Loucy (cell line): ENCODE measurements at regions not wholly inside any gene's neighbourhood (a gene's known extent, or its start where the extent isn't known, plus 50 kb on each side); places are given as distances from the start of the nearest gene placed in this dataset.

Experiments
- EZH2phosphoT487 ChIP-seq: fragments of 200-600 bp; IDR thresholded peaks from 2 replicates; pipeline ENCODE4 v1.6.1; 2018; ENCODE audit warnings: antibody characterized with exemption, mild to moderate bottlenecking, moderate library complexity, borderline replicate concordance
- TF ChIP-seq, protein P1 (sequence below): fragments of 200-600 bp; sonication (generic); conservative IDR thresholded peaks from 2 replicates; pipeline ENCODE4 v1.5.1; 2014; ENCODE audit warnings: mild to moderate bottlenecking, antibody characterized with exemption, low read length

DNA sequence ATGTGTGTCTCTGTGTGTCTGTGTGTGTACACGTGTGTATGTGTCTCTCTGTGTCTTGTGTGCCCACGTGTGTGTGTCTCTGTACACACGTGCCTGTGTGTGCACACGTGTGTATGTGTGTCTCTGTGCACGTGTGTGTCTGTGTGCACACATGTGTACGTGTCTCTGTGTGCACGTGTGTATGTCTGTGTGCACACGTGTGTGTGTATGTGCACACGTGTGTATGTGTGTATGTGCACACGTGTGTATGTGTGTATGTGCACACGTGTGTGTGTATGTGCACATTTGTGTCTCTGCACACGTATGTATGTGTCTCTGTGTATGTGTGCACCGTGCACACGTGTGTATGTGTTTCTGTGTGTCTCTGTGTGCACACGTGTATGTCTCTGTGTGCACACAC is 248.7 kb upstream of the SHH start:
- TF ChIP-seq, protein P1, sequence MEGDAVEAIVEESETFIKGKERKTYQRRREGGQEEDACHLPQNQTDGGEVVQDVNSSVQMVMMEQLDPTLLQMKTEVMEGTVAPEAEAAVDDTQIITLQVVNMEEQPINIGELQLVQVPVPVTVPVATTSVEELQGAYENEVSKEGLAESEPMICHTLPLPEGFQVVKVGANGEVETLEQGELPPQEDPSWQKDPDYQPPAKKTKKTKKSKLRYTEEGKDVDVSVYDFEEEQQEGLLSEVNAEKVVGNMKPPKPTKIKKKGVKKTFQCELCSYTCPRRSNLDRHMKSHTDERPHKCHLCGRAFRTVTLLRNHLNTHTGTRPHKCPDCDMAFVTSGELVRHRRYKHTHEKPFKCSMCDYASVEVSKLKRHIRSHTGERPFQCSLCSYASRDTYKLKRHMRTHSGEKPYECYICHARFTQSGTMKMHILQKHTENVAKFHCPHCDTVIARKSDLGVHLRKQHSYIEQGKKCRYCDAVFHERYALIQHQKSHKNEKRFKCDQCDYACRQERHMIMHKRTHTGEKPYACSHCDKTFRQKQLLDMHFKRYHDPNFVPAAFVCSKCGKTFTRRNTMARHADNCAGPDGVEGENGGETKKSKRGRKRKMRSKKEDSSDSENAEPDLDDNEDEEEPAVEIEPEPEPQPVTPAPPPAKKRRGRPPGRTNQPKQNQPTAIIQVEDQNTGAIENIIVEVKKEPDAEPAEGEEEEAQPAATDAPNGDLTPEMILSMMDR, result no peak
- no peak for TF ChIP-seq EZH2phosphoT487
